DOHH2 (cell line): ENCODE measurements at regions not wholly inside any gene's neighbourhood (a gene's known extent, or its start where the extent isn't known, plus 50 kb on each side); places are given as distances from the start of the nearest gene placed in this dataset.

Source experiments
- H3F3A ChIP-seq: fragments of 200-600 bp; sonication (generic), shearing (Covaris generic); 2 replicates; pipeline ENCODE4 v1.6.0; 2016; ENCODE audit warnings: antibody characterized with exemption, mild to moderate bottlenecking; ENCODE audit not compliant: control insufficient read depth, insufficient read depth
- H3K27ac ChIP-seq: fragments of 200-600 bp; sonication (generic); 2 replicates; pipeline ENCODE4 v1.5.1; 2014; ENCODE audit warnings: low read depth, mild to moderate bottlenecking, low read length, moderate library complexity
- H3K27me3 ChIP-seq: fragments of 200-600 bp; sonication (generic); 2 replicates; pipeline ENCODE4 v1.6.1; 2014; ENCODE audit warnings: mild to moderate bottlenecking, low read length, mixed read lengths; ENCODE audit not compliant: control insufficient read depth
- H3K36me3 ChIP-seq: fragments of 200-600 bp; sonication (generic); 2 replicates; pipeline ENCODE4 v1.6.1; 2014; ENCODE audit warnings: mild to moderate bottlenecking, low read length, moderate library complexity, mixed read lengths; ENCODE audit not compliant: control insufficient read depth
- H3K4me1 ChIP-seq: fragments of 200-600 bp; sonication (generic); 2 replicates; pipeline ENCODE4 v1.6.1; 2014; ENCODE audit warnings: mild to moderate bottlenecking, low read length, mixed read lengths; ENCODE audit not compliant: control insufficient read depth
- H3K4me2 ChIP-seq: fragments of 200-600 bp; sonication (generic); 2 replicates; pipeline ENCODE4 v1.6.0; 2014; ENCODE audit warnings: mild to moderate bottlenecking, low read length, moderate library complexity
- H3K4me3 ChIP-seq: fragments of 200-600 bp; sonication (generic); 2 replicates; pipeline ENCODE4 v1.5.1; 2014; ENCODE audit warnings: mild to moderate bottlenecking, low read length, mixed read lengths
- H3K79me2 ChIP-seq: fragments of 200-600 bp; sonication (generic); 2 replicates; pipeline ENCODE4 v1.6.1; 2014; ENCODE audit warnings: mild to moderate bottlenecking, low read length, mixed read lengths; ENCODE audit not compliant: control insufficient read depth
- H3K9me2 ChIP-seq: fragments of 200-600 bp; sonication (generic); replicated peaks from 2 replicates; pipeline ENCODE4 v1.6.1; 2014; ENCODE audit warnings: mild to moderate bottlenecking, low read length, mixed read lengths; ENCODE audit not compliant: control insufficient read depth
- H3K9me3 ChIP-seq: fragments of 200-600 bp; sonication (generic); 2 replicates; pipeline ENCODE4 v1.6.1; 2014; ENCODE audit warnings: antibody characterized with exemption, low read length, mixed read lengths; ENCODE audit not compliant: control insufficient read depth, insufficient read depth
- H4K20me1 ChIP-seq: fragments of 200-600 bp; sonication (generic); 2 replicates; pipeline ENCODE4 v1.6.0; 2014; ENCODE audit warnings: low read depth, mild to moderate bottlenecking, antibody characterized with exemption, low read length, moderate library complexity; ENCODE audit not compliant: control insufficient read depth, insufficient read depth
- EZH2phosphoT487 ChIP-seq: fragments of 200-600 bp; sonication (generic); IDR thresholded peaks from 2 replicates; pipeline ENCODE4 v1.6.1; 2017; ENCODE audit warnings: borderline replicate concordance, mild to moderate bottlenecking, antibody characterized with exemption, low read length, moderate library complexity, mixed read lengths
- TF ChIP-seq, protein P1 (sequence below): fragments of 200-600 bp; sonication (generic); IDR thresholded peaks from one replicate; pipeline ENCODE4 v1.5.1; 2014; ENCODE audit warnings: antibody characterized with exemption, mild to moderate bottlenecking, low read depth, low read length; ENCODE audit not compliant: poor library complexity, severe bottlenecking

DNA sequence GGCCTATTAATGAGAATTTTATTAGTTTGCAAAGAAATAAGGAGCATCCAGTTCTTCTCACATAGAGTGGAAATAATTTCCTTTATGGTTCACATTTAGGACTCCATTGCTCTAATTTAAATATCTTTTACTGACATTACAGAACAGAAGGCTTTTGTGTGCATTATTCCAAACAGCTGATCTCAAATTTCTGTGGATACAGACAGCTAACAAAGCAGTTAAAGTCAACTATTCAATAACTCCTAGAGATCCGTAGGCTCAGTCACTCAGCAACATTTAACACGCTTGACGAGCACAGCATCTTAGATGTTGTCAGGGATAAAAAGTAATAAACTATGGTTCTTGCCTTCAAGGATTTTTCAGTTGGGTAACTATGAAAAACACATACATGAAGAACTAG lies 305.8 kb upstream of the SYNCRIP start:
- Histone ChIP-seq H3K4me2 (no peak overlapping the region), H3K4me3 (no peak overlapping the region)
- TF ChIP-seq EZH2phosphoT487, result no peak
- TF ChIP-seq, protein P1, sequence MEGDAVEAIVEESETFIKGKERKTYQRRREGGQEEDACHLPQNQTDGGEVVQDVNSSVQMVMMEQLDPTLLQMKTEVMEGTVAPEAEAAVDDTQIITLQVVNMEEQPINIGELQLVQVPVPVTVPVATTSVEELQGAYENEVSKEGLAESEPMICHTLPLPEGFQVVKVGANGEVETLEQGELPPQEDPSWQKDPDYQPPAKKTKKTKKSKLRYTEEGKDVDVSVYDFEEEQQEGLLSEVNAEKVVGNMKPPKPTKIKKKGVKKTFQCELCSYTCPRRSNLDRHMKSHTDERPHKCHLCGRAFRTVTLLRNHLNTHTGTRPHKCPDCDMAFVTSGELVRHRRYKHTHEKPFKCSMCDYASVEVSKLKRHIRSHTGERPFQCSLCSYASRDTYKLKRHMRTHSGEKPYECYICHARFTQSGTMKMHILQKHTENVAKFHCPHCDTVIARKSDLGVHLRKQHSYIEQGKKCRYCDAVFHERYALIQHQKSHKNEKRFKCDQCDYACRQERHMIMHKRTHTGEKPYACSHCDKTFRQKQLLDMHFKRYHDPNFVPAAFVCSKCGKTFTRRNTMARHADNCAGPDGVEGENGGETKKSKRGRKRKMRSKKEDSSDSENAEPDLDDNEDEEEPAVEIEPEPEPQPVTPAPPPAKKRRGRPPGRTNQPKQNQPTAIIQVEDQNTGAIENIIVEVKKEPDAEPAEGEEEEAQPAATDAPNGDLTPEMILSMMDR, result no peak

DNA sequence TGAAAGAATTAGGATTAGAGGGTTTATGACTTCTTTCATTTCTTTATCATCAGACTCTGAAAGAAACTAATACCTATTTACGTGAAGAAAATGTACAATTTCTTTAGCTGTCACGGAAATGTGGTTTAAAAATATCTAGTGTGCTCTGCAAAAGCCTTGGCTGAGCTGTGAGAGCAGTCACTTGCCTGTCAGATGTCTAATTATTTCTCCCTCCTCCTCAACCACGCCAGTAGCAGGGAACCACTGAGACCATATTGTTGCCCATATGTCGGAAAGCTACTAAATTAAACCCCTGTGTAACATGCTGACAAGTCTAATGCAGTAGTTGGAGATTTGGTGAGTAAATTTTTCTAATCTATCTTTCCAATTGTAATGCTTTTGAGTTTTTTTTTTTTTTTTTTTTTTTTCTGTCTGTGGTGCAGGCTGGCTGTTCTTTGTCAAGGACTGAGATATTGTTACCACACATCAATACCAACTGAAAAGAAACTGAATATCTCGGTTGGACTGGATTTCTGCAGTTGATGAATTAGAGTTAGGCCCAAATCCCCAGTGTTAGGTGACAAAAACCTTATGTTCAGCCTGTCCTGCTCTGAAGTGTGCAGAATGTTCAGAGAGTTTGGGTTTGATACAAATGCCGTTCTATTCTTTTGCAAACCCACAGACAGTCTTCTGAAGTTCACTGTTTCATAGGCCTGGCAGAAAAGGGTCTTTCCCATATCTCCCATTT lies 302.9 kb upstream of the SYNCRIP start:
- H3K79me2 ChIP-seq, result no peaks in the 10 kb centered on the region
- TF ChIP-seq EZH2phosphoT487, result no peak
- TF ChIP-seq, protein P1, result no peak

More for the DNA sequence above, 305.8 kb upstream of the SYNCRIP start:
- H3K36me3 ChIP-seq, result no peaks in the 10 kb centered on the region
- no peaks in the 10 kb centered on the region for H4K20me1 ChIP-seq
- no peaks in the 10 kb centered on the region for H3K9me3 ChIP-seq
- no peaks in the 10 kb centered on the region for H3K4me1 ChIP-seq
- no peak overlapping the region for H3K27ac ChIP-seq
- no peaks in the 10 kb centered on the region for H3F3A ChIP-seq
- no peaks in the 10 kb centered on the region for H3K9me2 ChIP-seq
- no peaks in the 10 kb centered on the region for H3K27me3 ChIP-seq
- no peaks in the 10 kb centered on the region for H3K79me2 ChIP-seq

DNA sequence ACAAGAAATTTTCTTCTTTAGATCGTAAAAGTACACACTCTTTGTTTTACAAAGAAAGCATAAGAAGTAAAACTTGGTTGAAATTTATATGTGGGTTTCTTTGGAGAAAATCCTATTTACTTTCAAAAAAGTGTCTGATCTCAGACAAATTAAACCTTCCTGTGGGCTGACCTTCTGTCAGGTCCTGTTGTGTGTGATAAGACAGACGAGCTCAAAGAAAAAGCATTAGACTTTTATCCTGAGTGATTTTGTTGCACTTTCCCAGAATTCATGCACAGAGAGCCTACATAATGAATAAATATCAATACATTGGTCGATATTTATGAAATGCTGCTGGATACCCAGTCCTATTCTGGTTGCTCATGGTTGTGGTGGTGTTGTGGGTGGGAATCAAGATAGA lies 302.1 kb upstream of the SYNCRIP start:
- Histone ChIP-seq H3K36me3 (no peaks in the 10 kb centered on the region), H3K9me3 (no peaks in the 10 kb centered on the region), H3K27me3 (no peaks in the 10 kb centered on the region), H3K4me1 (no peaks in the 10 kb centered on the region), H3K4me2 (no peak overlapping the region), H3K27ac (no peak overlapping the region), H3K79me2 (no peaks in the 10 kb centered on the region), H4K20me1 (no peaks in the 10 kb centered on the region), H3K9me2 (no peaks in the 10 kb centered on the region), H3F3A (no peaks in the 10 kb centered on the region), H3K4me3 (no peak overlapping the region)
- TF ChIP-seq, protein P1, result no peak
- no peak for TF ChIP-seq EZH2phosphoT487

More for the DNA sequence above, 302.9 kb upstream of the SYNCRIP start:
- H3K9me3 ChIP-seq, result no peaks in the 10 kb centered on the region
- H3K36me3 ChIP-seq, result no peaks in the 10 kb centered on the region
- no peaks in the 10 kb centered on the region for H4K20me1 ChIP-seq
- no peak overlapping the region for H3K27ac ChIP-seq
- H3K4me1 ChIP-seq, result no peaks in the 10 kb centered on the region
- no peaks in the 10 kb centered on the region for H3K27me3 ChIP-seq
- H3K9me2 ChIP-seq, result no peaks in the 10 kb centered on the region
- no peak overlapping the region for H3K4me3 ChIP-seq
- no peak overlapping the region for H3K4me2 ChIP-seq
- H3F3A ChIP-seq, result no peaks in the 10 kb centered on the region
